NCI-H2107 treated with DMSO at 0.1 percent for 48 hours (cell line): ENCODE measurements at regions not wholly inside any gene's neighbourhood (a gene's known extent, or its start where the extent isn't known, plus 50 kb on each side); places are given as distances from the start of the nearest gene placed in this dataset.

Experiments used
- DNase-seq: peaks from one replicate; lab custom pipeline; 2025; ENCODE audit not compliant: unreplicated experiment; lab: John Stamatoyannopoulos, UW

DNA sequence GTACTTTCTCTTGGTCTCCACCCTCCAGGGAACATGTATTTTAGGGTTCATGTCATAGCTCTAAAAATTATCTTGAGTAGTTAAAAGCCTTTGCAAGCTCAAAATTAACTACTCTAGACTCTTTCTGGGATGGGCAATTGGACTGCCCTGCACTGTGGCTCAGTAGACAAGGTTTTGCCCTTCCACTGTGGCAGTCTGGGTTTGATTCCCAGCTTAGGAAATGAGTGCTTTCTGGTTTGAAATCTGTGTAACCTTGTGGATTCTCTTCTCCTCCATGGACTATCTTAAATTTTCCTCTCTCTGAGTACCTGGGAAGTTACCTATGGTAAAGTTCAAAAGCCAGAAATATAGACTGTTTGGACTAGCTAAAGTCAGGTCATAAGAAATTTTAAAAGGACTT lies 94.6 kb upstream of the UST start:
- no peak for DNase-seq

DNA sequence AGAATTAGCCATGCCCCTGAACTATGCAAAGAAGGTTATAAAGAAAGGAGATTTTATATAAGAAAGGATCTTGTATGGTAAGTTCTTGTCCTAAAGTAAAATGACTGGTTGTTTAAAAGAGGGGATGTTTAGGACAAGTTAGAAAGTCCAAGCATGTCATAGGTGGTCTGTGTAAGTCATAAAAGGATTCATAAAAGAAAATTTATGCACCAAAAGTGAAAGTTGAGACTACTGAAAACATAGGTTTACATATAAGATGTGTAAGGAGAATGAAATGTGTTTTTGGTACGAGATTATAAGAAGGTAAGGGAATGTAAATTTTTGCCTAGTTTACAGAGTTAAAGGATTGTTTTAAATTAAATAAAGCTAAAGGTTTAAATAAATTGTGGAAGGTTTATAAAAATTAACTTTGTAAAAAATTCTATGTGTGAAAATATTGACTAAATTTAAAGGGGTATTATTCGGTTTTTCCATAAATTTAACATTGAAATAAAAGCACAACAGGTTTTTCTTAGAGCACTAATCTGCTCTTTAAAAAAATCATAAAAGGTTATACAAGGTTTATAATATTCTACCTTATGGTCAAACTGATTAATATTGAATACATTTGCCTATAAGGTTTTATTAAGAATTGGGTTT lies 93.6 kb upstream of the UST start:
- DNase-seq, result no peak

DNA sequence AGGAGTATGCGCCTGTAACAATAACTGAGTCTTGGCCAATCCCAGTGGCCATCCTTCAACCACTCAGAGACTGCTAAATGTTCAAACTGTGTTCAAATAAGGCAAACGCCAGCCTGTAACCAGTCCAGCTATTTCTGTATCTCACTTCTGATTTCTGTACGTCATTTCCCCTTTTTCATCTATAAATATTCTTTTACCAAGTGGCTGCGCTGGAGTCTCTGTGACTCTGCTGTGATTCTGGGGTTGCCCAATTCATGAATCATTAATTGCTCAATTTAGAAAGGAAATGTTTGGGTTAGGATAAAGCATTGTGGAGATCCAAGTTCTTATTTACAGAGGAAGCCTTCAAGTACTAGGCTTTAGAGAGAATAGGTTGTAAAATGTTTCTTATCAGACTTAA lies 89.8 kb upstream of the UST start:
- no peak for DNase-seq

DNA sequence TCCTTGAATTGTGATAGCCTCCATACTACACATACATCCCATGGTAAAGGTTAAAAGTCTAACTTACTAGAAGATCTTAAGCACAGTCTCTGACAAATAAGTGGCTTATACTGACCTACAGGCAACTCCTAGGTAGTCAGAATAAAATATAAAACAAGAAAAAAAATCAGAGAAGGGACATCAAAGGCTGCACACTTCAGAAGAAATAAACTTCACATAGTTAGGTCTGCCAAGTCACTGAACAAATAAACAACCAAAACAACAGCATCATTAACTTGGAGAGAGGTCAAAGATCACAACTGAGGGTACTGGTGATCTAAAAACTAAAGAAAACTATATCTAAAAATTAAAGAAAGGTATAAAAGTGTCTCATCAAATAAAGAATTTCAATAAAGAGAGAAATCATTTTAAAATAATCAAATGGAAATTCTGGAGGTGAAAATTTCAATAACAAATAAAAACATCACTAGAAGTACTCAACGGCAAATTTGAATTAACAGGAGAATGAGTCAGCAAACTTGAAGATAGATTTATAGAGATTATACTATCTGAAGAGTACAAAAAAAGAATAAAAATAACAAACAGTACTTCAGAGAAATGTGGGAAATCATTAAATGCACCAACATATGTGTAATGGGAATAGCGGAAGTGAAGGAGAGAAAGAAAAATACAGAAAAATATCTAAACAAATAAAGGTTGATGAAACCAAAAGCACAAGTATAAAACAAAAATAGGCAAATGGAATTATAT lies 88.0 kb upstream of the UST start:
- no peak for DNase-seq

DNA sequence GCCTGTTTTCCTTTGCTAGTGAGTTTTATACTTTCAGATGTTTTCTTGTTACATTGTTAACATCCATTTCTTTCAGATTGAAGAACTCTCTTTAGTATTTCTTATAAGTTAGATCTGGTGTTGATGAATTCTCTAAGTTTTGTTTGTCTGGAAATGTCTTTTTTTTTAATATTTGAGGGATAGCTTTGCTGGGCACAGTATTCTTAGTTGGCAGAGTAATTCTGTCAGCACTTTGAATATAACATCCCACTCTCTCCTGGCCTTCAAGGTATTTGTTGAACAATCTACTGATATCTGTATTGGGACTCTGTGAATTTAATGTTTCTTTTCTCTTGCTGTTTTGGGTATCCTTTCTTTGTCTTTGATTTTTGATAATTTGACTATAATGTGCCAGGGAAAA lies 79.4 kb upstream of the UST start:
- DNase-seq, result no peak

DNA sequence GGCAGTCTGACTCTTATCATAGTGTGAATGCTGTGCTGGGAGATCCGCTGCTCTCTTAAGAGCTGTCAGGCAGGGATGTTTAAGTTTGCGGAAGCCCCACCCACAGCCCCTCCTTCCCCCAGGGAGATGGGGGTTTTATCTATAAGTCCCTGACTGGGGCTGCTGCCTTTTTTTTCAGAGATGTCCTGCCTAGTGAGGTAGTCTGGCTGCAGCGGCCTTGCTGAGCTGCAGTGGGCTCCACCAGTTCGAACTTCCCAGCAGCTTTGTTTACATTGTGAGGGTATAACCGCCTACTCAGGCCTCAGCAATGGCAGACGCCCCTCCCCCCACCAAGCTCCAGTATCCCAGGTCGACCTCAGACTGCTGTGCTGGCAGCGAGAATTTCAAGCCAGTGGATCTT lies 75.7 kb upstream of the UST start:
- DNase-seq, result no peak

DNA sequence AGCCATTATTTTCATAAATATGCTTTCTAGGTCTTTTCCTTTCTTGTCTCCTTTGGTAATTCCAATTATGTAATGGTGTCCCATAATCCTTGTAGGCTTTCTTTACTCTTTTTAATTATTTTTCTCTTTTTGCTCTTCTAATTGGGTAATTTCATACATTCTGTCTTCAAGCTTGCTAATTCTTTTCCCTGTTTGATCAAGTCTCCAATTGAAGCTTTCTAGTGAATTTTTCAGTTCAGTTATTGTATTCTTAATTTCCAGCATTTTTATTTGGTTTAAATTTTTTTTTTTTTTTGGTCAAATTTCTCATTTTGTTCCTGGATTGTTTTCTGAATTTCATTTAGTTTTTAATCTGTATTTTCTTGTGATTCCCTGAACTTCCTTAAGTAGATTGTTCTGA lies 74.9 kb upstream of the UST start:
- DNase-seq, result no peak

DNA sequence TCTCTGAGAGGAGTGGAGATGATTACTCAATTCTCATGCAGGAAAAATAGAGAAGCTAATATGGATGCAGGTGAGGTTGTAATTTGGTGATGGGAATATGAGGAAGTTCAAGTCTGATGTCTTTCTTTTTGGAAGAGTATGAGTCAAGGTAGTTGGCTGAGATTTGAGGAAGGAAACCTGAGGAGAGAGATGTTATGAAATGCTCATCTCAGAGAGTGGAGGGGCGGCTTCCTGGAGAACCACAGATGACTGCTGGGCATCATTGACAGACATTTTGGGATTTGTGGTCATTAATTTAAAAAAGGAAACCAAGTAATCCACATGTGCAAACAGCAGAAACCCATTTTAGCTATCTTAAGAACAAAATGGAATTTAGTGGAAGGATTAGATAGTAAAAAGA lies 72.5 kb upstream of the UST start:
- DNase-seq, result no peak

DNA sequence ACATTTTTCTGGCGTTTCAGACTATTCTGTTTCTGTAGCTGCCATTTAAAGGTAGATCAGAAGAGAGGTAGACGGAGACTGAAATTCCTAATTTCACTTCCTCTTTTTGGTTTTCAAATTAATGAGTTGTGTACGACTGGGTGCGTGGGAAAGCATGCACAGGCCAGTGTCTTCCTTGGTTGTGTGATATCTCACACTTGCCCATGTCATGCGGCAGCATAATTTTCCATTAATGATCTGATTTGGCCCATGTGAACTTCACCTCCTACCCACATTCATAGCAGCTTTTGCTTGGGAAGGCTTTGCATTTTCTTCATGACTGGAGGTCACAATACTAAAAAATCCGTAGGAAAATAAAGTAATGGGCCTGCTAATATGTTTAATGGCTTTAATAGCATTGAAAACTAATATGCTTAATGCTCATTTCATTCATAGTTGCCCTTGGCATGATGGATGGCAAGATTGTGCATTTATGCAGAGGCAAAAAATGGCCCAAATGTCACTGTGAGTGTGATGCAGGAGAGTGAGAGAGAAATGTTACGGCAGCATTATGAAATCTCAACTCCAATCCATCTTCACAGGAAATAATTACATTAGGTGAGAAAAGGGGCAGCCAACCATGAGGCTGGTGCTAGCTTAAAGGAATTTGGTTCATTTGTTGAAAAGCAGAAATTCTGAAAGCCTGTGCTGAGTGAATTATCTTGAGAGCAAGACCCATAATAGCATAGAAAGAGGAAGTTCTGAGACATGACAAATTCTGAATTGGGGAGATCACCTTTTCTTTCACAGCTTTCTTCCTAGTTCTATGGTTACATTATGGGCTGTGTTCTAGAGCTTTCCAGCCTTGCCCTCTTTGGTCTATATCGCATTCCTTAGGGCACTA lies 69.0 kb upstream of the UST start:
- DNase-seq, result no peak

DNA sequence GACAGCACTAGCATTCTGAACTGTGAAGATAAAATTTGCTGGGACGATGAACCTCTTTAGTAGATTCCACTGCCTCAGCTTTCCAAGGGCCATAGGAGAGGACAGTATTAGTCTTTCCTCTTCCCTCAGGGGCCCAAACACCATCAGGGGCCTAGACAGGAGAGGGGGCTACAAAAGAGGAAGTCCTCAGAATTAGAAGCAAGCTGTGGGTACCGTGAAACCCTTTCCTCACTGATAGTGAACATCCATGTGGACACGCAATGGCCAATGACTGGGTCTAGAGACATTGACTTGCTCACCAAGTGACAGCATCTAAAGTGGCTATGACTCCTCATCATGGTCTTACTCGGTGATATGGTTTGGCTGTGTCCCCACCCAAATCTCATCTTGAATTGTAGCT lies 68.1 kb upstream of the UST start:
- DNase-seq, result no peak

DNA sequence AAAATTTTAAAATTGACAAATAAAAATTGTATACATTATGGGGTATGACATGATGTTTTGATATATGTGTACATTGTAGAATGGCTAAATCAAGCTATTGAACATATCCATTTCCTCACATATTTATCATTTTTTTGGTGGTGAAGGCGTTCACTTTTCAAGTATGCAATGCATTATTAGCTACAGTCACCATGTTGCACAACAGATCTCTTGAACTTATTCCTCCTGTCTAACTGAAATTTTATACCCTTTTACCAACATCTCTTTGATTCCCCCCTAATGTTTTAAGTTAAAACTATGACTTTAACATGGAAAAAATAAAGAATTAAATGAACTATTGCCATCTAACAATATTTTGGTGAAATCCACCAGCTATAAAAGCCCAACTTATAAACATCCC lies 65.2 kb upstream of the UST start:
- DNase-seq, result no peak

DNA sequence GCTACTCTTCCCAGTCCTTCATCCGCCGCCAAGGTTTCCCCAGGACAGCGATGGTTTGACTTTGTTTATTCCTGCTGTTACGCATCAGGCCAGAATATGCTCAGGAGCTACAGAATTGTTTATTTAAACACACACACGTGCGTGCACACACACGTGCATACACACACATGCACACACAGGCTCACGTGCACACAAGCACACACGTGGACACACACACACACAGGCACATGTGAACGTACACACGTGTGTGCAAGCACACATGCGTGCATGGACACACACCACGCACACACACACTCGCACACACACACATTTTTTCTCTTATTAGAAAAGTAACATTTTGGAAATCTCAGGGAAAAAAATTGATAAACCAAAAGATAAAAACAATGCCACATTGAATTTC lies 64.6 kb upstream of the UST start:
- no peak for DNase-seq

DNA sequence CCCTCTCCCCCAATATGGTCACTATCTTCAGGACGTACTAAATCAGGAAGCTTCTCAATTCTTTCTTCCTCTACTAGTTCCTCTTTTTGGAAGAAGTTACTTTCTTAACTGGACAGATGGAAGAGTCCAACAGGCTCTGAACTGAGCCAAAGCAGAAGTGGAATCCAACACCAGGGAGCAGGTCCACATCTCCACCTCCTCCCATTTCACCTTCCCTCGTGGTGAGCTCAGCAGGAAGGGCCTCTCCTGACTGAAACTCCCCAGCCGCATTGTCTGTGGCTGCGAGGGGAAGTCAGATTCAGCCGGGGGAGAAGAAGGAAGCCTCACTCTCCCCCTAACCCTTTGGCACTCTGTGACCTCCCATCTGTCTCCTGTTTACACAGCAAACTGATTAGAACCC lies 63.8 kb upstream of the UST start:
- no peak for DNase-seq

DNA sequence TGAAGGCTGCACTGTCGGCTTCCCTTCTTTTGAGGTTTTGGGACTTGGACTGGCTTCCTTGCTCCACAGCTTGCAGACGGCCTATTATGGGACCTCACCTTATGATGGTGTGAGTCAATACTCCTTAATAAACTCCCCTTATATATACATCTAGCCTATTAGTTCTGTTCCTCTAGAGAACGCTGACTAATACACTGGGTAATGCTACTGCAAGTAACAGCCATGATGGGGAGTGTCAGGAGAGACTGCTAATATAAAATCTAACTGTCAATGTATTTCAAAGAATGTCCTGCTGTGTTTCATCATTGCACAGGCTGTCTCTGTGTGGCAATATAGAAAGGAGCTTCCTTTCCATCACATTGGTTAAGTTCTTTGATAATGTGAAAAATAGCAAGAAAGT lies 57.7 kb upstream of the UST start:
- DNase-seq, result no peak

DNA sequence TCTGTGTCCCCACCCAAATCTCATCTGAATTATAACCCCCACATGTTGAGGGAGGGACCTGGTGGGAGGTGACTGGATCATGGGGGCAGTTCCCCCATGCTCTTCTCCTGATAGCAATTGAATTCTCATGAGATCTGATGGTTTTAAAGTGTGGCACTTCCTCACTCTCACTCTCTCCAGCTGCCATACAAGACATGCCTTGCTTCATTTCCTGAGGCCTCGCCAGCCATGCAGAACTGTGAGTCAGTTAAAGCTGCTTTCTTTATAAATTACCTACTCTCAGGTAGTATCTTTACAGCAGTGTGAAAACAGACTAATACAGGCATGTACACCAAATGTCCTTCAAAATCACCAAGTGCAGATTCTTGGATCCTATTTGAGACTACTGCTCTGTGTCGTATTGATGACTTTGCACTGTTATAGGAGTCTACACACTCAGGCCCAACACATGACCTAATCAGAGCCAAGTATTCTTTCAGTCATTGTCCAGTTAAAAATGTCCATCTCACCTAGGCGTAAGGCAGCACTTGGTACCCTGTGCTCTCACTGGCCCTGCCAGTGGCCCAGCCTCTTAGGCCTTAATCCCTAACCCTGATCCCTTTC lies 52.8 kb upstream of the UST start:
- DNase-seq, result no peak
